ENCODE measurements at regions not wholly inside any gene's neighbourhood (a gene's known extent, or its start where the extent isn't known, plus 50 kb on each side); places are given as distances from the start of the nearest gene placed in this dataset.

GRCh38 chr2:140041811-140042210, 1261.6 kb upstream of the NXPH2 start:
- TF ChIP-seq CTCF (IDR thresholded peaks at IDR 0.05) (no peak), POLR2A (IDR thresholded peaks at IDR 0.05) (no peak)
